Endothelial cell of umbilical vein (primary cell): ENCODE measurements at regions not wholly inside any gene's neighbourhood (a gene's known extent, or its start where the extent isn't known, plus 50 kb on each side); places are given as distances from the start of the nearest gene placed in this dataset.

ENCODE experiments used
- CTCF ChIP-seq, 2 donors: IDR thresholded peaks; 1 replicate in 1 of 2; 2 replicates in 1 of 2; pipeline ENCODE4 v1.5.1; 2011; ENCODE audit warnings: low read length in 2 of 2, mild to moderate bottlenecking in 2 of 2, moderate library complexity in 2 of 2, control low read depth in 1 of 2, inconsistent platforms in 1 of 2, low read depth in 1 of 2; ENCODE audit not compliant: insufficient read depth in 1 of 2; ENCODE audit errors: extremely low read depth in 1 of 2
- EZH2 ChIP-seq: IDR thresholded peaks from 2 replicates; pipeline ENCODE4 v1.6.1; 2012; ENCODE audit warnings: borderline replicate concordance, low read depth, mild to moderate bottlenecking, moderate library complexity, low read length, inconsistent platforms; ENCODE audit not compliant: severe bottlenecking
- POLR2AphosphoS5 ChIP-seq: IDR thresholded peaks from 2 replicates; pipeline ENCODE4 v1.6.1; 2012; ENCODE audit warnings: low read depth, mild to moderate bottlenecking, control low read depth, low read length, moderate library complexity; ENCODE audit not compliant: insufficient read depth

- TF ChIP-seq CTCF (IDR thresholded peaks at IDR 0.05; ENCODE audit: extremely low read depth in 1 of 2, insufficient read depth in 1 of 2, low read depth in 1 of 2, low read length in 2 of 2) (no peak), EZH2 (no peak), POLR2AphosphoS5 (no peak)
These were observed 669.9 kb upstream of the NR3C2 start for GRCh38 chr4:149112109-149112508.
